Tongue (tissue), 1 donor: ENCODE measurements at regions not wholly inside any gene's neighbourhood (a gene's known extent, or its start where the extent isn't known, plus 50 kb on each side); places are given as distances from the start of the nearest gene placed in this dataset.
A peak's percentile ranks its signal among the peaks of the same experiment; 100 is the strongest.

Experiments
- DNase-seq: peaks from one replicate; pipeline ENCODE4 v3.0.0-alpha.2; 2015

DNA sequence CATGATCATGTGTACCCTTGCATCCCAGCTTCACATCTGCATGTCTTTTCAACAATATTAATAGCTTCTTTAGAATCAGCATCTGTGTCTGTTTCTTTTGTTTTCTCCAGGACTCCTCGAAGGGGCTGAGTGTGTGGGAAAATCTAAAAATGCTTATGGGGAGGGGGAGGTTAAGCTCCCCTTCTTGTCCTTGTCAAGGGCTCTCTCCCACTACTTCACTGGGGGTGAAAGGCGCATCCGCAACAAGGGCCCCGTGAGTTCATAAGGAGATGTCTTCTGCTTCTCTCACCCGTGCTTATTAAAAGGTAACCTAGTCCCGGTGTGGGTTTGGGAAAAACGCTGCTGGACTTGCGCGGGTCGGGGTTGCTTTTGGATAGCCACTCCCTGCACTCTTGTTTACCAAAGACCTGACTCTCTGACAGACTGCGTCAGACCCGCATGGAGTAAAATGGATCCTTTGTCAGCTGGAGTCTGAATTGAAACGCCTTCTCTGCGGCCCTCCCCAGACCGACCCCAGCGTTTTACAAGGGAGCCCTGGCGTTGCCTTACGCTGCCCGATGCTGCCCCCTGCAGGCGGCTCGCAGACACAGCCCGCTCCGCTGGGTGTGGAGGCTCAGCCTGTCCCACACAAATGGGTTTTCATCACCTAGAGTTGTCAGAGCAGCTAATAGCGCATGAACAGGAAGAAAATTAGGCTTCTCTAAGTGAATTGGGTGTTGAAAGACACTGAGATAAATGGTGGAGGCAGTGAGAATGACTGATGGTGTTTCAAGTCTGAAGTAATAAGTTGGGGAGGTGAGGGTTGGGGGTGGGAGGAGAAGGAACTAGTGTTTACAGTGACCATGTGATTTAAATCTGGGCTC, 53.8 kb downstream of the IER5 start:
- DNase-seq = peak; percentile 96

DNA sequence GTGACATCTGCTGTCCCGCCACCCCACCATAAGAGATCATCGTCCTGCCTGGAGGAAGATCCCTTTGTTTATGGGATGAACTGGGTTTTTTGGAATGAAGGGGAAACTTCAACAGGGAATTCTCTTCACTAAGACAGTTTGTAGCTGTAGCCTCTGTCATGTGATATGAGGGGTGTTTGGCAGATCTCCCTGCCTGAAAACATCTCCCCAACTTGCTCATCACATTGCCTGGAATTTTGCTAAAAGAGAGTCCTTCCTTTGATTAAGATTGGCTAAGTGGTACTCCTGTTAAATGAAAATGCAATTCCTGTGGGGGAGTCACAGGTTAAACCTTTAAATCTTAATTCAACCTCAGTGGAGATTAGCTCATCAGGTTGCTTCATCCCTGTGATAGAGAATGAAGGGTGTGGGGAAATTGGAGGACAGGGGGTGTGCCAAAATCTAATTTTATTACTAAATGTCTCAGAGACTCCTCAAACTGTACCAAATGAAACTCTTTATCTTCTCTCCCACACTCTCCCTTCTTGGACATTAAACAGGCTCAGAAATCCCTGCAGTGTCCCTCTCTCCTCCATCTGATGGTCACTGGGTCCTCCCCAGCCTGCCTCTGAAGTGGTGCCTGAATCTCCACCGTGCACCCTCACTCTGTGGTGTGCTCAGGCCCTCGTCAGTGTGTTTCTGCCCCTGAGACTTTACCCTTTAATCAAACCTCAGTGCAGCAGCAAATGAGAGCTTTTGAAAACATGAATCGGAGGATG, 54.8 kb downstream of the IER5 start:
- DNase-seq = no peak

DNA sequence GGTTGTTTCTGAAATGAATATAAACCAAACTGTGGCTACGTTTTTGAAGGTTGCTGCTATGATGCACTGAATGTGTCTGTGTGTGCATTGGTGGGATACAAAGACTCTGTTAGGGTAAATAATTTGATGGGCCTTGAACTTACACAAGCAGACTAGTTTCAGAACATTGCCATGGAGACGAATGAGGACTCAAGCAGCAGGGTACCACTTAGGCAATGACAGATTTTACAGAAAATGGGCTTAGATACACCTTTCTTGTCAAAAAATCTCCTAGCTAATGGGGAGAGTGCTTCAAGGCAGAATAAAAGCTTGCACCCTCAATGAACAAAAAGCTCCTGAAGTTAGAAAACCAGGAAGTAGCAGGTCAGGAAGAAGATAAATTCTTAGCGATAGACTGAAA, 55.7 kb downstream of the IER5 start:
- DNase-seq = no peak

DNA sequence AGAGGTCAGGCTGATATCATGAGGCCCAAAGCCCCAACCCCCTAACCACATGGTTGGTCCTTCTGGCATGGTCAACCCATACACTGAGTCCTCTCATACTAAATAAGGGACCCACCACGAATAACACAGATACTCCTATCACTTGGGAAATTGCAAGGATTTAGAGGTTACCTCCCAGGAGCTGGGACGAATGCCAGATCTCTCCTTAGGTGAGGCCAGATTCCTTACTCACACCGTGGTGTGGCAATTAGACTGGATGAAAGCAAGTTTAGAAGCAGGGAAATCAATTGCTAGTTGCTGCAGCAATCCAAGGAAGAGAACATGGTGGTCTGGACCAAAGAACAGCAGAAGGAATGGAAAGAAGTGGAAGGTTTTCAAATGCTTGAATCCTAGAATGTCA, 60.1 kb downstream of the IER5 start:
- no peak for DNase-seq

- DNase-seq = no peak
These were observed 61.0 kb downstream of the IER5 start for GRCh38 chr1:181149326-181150125.

GRCh38 chr1:181150273-181150672, 61.8 kb downstream of the IER5 start:
- DNase-seq = no peak

GRCh38 chr1:181150842-181151241, 62.3 kb downstream of the IER5 start:
- no peak for DNase-seq

DNA sequence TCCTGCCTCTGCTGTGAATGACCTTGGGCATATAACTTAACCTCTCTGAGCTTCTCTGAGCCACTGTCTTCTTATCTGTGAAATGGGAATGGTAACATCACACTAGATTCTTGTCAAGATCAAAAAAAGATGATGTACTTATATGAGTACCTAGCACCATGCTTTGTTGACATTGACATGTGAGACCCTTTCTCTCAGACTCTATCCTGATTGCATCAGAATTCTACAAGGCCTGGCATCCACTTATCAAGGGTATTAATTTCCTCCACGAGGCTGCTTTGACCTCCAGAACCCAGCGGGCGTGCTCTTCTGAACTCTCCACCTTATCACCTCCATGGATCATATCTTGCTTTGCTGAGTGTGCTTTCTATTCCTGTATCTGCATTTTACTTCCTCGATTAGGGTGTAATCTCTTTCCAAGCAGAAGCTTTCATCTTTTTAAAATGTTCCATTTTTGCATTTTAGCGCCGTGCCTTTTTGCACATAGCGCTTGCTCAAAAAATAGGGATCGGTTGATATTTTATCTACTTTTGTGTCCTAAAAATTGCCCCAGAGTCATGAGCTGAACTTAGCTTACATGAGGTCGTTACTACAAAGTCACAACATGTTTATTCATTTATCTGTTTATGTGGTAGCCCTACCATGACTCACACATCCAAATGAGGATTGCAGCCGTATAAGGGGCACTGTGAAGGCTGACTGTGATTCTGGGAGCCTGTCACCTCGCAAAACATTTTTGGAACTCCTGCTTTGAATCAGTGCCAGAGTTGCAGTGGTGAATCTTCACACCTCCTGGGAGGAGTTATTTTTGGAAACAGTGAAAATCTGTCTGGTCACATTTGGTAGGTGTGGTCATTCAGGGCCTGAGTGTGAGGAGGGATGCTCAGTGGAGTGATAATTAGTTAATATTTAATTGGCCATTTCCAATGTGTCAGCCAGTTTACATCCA, 63.2 kb downstream of the IER5 start:
- DNase-seq = peak; percentile 71

DNA sequence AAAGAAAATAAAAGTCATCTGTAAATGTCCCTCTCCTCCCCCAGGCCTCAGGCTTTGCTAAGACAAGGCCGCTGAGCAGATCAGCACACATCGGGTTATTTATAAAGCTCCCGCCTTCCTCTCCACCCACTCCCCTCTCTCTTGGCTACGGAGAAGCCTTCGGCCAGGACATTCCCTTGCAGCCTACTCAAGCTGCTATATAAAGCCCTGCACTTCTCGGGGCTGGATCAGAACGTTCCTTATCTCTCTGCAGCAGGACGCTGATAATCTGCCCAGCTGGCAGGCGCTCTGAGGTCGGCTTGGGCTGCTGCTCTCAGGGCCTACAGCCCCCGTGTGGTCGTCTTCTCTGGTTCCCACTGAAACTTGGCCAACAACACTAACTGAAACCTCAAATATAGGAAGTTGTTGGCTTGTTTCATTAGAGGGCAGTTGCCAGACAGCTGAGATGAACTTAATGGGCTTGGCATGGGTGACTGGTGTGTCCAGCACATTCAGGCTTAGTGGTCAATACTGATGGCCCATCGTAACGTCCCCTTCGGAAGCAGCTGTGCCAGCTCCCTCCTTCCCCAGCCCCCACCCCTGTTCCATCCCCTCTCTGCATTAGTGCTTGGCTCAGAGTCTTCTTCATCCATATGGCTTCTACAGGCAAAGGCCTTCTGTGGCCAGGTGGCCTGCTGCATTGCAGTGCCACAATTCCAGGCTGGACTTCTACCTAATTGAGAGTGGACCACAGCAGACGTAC, 64.6 kb downstream of the IER5 start:
- DNase-seq = peak; percentile 91

GRCh38 chr1:181153634-181153961, 65.1 kb downstream of the IER5 start:
- no peak for DNase-seq

DNA sequence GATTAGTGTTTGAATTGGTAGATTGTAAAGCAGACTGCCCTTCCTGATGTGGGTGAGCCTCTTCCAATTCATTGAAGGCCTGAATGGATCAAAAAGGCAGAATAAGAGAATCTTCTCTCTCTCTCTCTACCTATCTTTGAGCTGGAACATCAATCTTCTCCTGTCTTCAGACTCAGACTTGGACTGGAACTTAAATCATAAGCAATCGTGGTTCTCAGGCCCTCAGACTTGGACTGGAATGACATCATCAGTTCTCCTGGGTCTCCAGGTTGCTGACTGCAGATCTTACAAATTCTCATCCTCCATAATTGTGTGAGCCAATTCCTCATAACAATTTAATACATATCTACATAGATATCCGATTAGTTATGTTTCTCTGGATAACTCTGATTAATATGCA, 66.8 kb downstream of the IER5 start:
- DNase-seq = no peak

- no peak for DNase-seq
These were observed 71.1 kb downstream of the IER5 start for GRCh38 chr1:181159451-181160140.

- DNase-seq = no peak
These were observed 71.8 kb downstream of the IER5 start for GRCh38 chr1:181160322-181160721.

DNA sequence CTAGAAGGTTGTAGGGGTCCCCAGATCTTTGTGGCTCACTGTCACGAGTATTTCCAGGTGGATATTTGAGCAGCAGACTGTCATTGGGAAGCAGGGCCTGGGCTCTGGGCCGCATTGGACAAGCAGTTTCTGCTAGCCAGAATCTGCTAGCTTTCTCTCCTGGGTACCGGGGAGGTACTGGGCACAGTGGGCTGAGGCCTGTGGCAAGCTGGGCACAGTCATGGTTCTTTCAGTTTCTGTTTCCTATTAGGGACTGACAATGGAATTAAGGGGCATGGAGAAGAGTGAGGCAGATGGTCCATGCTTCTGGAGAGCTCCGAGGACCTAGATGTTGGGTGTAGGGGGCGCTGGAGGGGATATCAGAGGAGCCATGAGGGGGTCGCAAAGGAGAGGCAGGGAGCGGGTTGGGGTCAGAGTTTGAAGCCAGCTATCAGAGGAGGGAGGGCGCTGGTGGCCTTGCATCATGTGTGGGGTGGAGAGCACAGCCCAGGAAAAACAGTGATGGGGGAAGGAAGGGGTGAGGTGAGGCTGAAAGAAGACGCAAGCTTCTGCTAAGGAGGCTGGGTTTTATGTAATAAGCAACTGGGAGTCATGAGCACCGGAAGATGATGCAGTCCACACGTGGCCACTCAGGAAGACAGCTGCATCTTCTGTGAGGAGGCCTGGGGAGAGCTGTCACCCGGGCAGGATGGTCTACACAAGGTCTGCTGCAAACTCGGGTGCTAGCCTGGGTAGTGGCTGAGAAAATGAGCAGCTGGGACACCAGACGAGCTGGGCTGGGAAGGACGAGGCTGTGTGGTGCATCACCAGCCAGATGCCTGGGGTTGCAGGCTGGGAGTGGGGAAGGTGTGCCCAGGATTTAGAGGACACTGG, 72.7 kb downstream of the IER5 start:
- DNase-seq = peak; percentile 49

GRCh38 chr1:181163662-181164061, 75.2 kb downstream of the IER5 start:
- DNase-seq = no peak

DNA sequence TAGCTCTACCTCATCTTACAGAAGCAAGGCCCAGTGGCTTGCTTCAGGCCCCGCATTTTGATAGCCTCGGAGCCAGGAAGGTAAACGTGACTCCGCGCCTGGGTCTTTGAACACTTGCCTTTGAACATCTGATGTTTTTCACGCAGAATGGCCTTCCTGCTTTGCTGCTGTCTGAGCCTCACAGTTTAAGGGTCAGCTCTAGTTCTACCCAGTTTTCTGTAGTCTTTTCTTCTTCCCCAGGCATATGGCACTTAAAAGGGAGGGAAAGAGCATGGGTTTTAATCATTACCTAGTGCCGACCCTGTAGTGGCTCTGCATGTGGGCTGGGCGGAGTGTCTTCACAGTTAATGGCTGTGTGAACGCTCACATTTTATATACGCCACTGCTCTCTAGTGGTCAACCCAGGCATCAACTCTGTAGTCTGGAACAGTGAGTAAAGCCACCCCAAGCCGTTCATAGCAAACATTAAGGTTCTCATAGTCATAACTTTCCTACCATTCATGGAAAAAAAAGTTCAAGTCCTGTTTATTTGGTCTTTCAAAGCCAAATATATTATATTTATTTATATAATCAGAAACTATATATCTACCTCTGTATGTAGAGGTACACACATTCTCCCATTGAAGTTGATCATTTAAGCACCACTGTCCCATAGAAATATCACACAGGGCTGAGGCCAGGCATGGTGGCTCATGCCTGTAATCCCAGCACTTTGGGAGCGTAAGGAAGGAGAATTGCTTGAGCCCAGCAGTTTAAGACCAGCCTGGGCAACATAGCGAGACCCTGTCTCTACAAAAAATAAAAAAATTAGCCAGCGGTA, 78.1 kb downstream of the IER5 start:
- DNase-seq = peak; percentile 90

- no peak for DNase-seq
These were observed 80.9 kb downstream of the IER5 start for GRCh38 chr1:181169281-181169865.

DNA sequence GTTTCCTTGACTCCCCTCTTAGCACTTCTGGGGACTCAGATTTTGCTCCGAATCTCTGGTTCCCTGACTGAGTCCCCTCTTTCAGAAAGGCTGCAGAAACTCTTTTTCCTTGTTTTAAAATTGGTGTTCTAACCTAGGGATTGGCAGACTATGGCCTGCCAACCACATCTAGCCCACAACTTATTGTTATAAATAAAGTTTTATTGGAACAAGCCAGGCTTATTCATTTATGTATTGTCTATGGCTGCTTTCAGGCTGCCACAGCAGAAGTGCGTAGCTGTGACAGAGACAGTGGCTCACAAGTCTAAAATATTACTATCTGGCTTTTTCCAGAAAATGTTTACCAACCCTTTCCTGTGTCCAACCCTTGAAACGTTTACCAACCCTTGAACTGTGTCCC, 81.7 kb downstream of the IER5 start:
- DNase-seq = no peak
